ENCODE measurements at regions not wholly inside any gene's neighbourhood (a gene's known extent, or its start where the extent isn't known, plus 50 kb on each side); places are given as distances from the start of the nearest gene placed in this dataset.

GRCh38 chr5:164497311-164498064, 992.1 kb downstream of the MAT2B start:
- intact Hi-C loops (cut with DNase I) = no loop called here
- no peaks in the 10 kb centered on the region for H3K4me1 ChIP-seq
- H3K27me3 ChIP-seq = no peaks in the 10 kb centered on the region
- no peak for ATAC-seq
- TF ChIP-seq CTCF (IDR thresholded peaks at IDR 0.05) = no peak
- H3K36me3 ChIP-seq = no peaks in the 10 kb centered on the region
- no peak overlapping the region for H3K27ac ChIP-seq
- no peak overlapping the region for H3K4me3 ChIP-seq
- DNase-seq = no peak
- no peaks in the 10 kb centered on the region for H3K9me3 ChIP-seq

GRCh38 chr5:164498438-164498837, 993.0 kb downstream of the MAT2B start:
- no peak for DNase-seq
- Histone ChIP-seq H3K36me3 (no peaks in the 10 kb centered on the region), H3K27me3 (no peaks in the 10 kb centered on the region), H3K4me1 (no peaks in the 10 kb centered on the region), H3K27ac (no peak overlapping the region), H3K4me3 (no peak overlapping the region), H3K9me3 (no peaks in the 10 kb centered on the region)
- intact Hi-C loops (cut with DNase I) = no loop called here
- TF ChIP-seq CTCF (IDR thresholded peaks at IDR 0.05) = no peak
- no peak for ATAC-seq

- Histone ChIP-seq H3K9me3 (no peaks in the 10 kb centered on the region), H3K27me3 (no peaks in the 10 kb centered on the region), H3K36me3 (no peaks in the 10 kb centered on the region), H3K4me3 (no peak overlapping the region), H3K4me1 (no peaks in the 10 kb centered on the region), H3K27ac (no peak overlapping the region)
- DNase-seq (no peak), ATAC-seq (no peak)
- no peak for TF ChIP-seq CTCF (IDR thresholded peaks at IDR 0.05)
- intact Hi-C loops (cut with DNase I) = no loop called here
These were observed 995.4 kb downstream of the MAT2B start for GRCh38 chr5:164500856-164501255.

- intact Hi-C loops (cut with DNase I) = no loop called here
- Histone ChIP-seq H3K4me1 (no peaks in the 10 kb centered on the region), H3K9me3 (no peaks in the 10 kb centered on the region), H3K4me3 (no peak overlapping the region), H3K27ac (no peak overlapping the region), H3K27me3 (no peaks in the 10 kb centered on the region), H3K36me3 (no peaks in the 10 kb centered on the region)
- DNase-seq (no peak), ATAC-seq (no peak)
- TF ChIP-seq CTCF (IDR thresholded peaks at IDR 0.05) = no peak
These were observed 995.9 kb downstream of the MAT2B start for GRCh38 chr5:164501344-164501743.

GRCh38 chr5:164504141-164504772, 998.8 kb downstream of the MAT2B start:
- Histone ChIP-seq H3K9me3 (no peaks in the 10 kb centered on the region), H3K27me3 (no peaks in the 10 kb centered on the region), H3K4me1 (no peaks in the 10 kb centered on the region), H3K4me3 (no peak overlapping the region), H3K27ac (no peak overlapping the region), H3K36me3 (no peaks in the 10 kb centered on the region)
- intact Hi-C loops (cut with DNase I) = no loop called here
- ATAC-seq (peak; percentile 74), DNase-seq (no peak)
- TF ChIP-seq CTCF (IDR thresholded peaks at IDR 0.05) = peak; percentile 82

Data from upper lobe of right lung (tissue), 1 donor.